Astrocyte of the cerebellum (primary cell): ENCODE measurements at regions not wholly inside any gene's neighbourhood (a gene's known extent, or its start where the extent isn't known, plus 50 kb on each side); places are given as distances from the start of the nearest gene placed in this dataset.

ENCODE experiments used
- DNase-seq: peaks from one replicate; pipeline ENCODE4 v3.0.0-alpha.2; 2011; ENCODE audit warnings: low read depth
- H3K4me3 ChIP-seq: 2 replicates; pipeline ENCODE4 v1.5.1; 2011; ENCODE audit warnings: mild to moderate bottlenecking, low read depth, low read length, moderate library complexity
- in situ Hi-C: cut with HindIII; loops from 2 replicates; pipeline ENCODE4 v1.10.0; 2017; ENCODE audit warnings: low sequenced_read_pairs
- TF ChIP-seq, protein P1 (sequence below): IDR thresholded peaks from 2 replicates; pipeline ENCODE4 v1.5.1; 2012; ENCODE audit warnings: low read length, low read depth, moderate library complexity, mild to moderate bottlenecking; ENCODE audit errors: missing control alignments

DNA sequence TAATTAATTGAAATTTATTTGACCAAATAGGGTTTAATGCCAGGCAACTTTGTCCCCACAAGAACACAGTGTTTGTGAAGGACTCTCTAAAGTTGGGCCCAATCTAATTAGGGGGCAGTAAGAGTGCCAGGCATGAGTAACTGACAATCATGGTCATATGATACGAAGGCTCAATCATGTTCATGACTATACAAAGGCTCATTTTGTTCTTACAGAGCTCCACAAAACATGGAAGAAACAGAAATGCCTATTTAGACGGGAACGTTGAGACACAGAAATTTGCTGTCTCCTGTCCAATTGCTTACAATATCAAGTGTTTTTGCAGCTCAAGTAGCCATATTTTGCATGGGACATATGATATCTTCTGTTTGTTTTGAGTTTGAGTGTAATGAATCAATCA is 391.1 kb downstream of the SI start:
- no peak overlapping the region for H3K4me3 ChIP-seq
- no peak for DNase-seq
- TF ChIP-seq, protein P1, sequence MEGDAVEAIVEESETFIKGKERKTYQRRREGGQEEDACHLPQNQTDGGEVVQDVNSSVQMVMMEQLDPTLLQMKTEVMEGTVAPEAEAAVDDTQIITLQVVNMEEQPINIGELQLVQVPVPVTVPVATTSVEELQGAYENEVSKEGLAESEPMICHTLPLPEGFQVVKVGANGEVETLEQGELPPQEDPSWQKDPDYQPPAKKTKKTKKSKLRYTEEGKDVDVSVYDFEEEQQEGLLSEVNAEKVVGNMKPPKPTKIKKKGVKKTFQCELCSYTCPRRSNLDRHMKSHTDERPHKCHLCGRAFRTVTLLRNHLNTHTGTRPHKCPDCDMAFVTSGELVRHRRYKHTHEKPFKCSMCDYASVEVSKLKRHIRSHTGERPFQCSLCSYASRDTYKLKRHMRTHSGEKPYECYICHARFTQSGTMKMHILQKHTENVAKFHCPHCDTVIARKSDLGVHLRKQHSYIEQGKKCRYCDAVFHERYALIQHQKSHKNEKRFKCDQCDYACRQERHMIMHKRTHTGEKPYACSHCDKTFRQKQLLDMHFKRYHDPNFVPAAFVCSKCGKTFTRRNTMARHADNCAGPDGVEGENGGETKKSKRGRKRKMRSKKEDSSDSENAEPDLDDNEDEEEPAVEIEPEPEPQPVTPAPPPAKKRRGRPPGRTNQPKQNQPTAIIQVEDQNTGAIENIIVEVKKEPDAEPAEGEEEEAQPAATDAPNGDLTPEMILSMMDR, result no peak
- in situ Hi-C loops, result no loop called here

DNA sequence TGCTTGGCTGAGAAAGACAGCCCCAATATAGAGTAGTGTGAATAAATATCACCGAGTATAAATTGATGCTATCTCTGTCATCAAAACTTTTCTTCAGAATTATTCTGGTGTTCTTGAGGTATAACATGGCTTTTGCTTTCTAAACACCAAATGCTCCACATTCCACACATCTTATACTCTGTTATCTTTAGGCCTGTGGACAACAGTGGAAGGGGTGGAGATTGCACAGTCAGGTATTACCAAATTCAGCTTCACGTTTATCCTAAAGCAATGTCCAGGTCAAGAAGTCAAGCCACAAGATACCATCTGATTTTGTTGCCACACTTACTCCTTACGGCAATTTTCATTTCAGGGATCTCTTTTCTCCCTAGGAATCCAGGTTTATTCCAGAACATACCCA is 394.8 kb downstream of the SI start:
- in situ Hi-C loops, result no loop called here
- no peak for DNase-seq
- TF ChIP-seq, protein P1, result no peak
- no peak overlapping the region for H3K4me3 ChIP-seq

- in situ Hi-C loops, result no loop called here
- no peak for DNase-seq
- TF ChIP-seq, protein P1, result no peak
- H3K4me3 ChIP-seq, result no peak overlapping the region
Observed at GRCh38 chr3:164679245-164679644, 399.1 kb downstream of the SI start.

DNA sequence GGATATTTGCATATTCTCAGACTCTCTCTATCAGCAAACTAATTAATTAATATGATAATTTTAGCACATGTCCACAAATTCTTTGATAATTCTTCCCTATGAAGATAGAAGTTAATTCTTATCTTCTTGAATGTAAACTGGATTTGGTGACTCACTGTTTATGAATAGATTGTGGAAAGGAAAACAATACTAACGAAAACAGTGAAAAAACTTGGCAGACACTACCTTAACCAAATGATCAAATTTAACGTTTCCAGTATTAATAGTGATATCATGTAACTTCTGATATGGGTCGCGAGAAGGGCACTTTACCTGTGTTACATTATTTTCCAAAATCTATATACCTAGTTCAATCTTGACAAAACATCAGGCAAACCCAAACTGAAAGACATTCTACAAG is 401.0 kb downstream of the SI start:
- no peak for DNase-seq
- in situ Hi-C loops, result no loop called here
- H3K4me3 ChIP-seq, result no peak overlapping the region
- TF ChIP-seq, protein P1, result no peak

- TF ChIP-seq, protein P1, result no peak
- in situ Hi-C loops, result no loop called here
- DNase-seq, result no peak
- H3K4me3 ChIP-seq, result no peak overlapping the region
Observed at GRCh38 chr3:164673738-164674137, 404.6 kb downstream of the SI start.

DNA sequence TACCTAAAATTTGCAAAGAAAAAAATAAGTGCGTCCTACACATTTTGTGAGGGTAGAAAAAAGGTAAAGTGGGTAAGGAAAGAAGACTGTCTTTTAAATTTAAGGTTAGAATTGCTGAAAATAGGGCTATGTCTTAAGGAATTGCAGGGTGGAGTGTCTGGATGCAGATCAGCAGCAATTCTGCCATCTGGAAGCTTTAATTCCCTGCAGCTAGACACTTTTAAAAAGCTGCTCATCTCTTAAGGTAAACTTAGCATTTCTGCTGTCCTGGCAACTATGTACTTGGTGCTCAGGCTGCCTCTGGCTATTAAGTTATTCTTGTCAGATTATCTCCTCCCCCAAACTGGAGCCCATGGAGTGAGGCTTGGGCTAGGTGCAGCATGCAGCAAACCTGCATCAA is 420.2 kb downstream of the SI start:
- in situ Hi-C loops, result no loop called here
- no peak overlapping the region for H3K4me3 ChIP-seq
- DNase-seq, result no peak
- TF ChIP-seq, protein P1, result no peak

DNA sequence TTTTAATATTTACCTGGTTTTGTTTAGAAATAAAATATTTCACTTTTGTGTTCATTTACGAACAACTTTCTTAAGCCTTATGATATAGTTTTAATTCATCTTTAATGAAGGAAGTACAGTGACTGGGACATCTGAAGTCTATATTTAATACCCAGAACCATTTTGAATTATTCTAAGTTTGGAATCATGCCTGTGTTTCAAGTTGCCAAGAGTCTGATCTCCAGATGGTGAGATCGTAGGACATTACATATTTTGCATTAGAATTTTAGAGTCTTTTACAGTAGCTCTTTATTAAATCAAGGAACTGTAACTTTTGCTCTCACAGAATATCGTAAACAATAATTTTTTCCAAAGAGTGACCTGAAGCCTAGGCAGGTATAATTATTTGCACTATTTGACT is 420.7 kb downstream of the SI start:
- DNase-seq, result no peak
- H3K4me3 ChIP-seq, result no peak overlapping the region
- in situ Hi-C loops, result no loop called here
- TF ChIP-seq, protein P1, result no peak
